HuH-7 (cell line): ENCODE measurements at regions not wholly inside any gene's neighbourhood (a gene's known extent, or its start where the extent isn't known, plus 50 kb on each side); places are given as distances from the start of the nearest gene placed in this dataset.

Experiments
- DNase-seq: peaks from one replicate; pipeline ENCODE4 v3.0.0; 2011; ENCODE audit warnings: low spot score

DNA sequence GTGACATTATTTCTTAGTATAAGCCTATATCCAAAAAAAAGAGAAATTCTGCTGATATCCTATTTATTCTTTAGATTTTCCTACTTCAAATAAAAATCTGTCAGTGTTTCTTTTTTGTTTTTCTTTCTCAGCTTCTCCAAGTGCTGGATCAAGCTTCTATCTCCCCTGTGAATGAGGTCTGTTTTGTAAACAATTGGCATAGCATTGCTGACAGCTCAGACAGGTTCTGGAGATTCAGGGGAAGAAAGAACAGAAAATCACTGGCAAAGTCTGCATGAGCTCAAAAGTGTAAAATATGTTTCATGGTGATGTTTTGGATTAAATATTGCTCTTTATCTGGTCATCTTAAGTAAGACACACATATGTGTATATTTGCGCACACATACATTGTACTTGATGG, 492.0 kb upstream of the IGFBP7 start:
- no peak for DNase-seq

DNA sequence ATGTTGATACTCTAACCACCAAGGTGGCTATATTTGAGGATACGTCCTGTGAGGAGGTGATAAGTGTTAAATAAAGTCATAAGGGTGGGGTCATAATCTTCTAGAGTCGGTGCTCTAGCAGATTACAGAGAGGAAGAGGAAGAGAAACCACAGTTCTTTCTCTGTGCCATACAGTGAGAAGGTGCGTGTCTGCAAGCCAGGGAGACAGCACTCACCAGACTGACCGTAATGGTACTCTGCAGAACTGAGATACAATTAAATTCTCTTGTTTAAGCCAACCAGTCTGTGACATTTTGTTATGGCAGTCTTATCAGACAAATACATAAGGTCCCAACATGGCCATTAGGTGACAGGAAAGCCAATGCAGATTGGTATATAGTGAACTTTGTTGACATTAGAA, 480.9 kb upstream of the IGFBP7 start:
- DNase-seq = no peak

DNA sequence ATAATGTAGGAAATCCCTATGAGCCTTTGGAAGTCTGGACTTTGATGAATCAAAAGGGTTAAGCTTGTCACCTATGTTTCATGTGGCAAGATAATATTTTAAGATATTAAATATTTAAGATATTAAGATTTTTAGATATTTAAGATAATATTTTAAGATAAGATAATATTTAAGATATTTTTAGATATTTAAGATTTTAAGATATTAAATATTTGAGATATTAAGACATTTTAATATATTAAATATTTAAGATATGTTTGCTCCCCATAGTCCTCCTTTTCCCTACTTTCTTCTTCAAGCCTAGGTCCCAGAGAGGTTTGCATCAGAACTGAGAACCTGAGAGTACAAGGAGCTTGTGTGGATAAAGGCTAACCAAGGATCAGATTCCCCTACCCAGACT, 478.4 kb upstream of the IGFBP7 start:
- DNase-seq = no peak

DNA sequence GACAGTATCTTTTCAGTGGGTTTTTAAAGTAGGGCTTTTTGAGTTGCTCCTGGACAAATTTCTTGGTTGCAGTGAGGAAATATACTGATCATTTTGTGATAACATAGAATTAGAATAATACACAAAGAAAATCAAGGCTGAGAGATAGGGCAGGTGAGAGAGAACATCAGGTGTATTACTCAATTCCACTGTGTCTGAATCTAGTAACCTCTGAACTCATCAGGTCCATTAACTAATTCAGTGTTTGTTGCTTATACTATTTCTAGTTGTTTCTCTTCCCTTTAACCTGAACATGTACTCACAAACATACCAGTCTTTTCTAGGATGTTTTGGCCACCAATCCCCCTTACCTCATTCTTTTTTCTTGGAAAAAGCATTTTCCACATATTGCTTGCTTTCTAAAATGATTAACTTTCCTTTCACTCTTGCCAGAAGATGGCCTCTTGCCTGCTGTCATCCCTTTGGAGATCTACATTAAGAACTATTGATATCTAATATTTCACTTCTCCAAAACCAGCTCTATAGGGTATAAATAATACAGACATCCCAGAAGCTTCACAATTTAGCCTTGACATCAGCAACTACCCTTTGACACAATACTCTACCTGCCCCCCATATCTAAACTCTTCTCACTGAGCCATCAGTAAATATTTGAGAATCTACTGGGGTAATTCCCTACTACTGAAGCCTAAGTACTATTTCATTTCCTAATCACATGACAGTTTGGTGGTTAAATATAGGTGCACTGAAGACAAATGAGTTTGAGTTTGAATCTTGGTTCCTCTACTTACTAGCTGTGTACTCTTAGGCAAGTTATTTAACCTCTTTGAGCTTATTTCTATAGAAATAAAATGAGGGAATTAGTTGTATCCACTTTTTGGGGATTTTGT, 470.8 kb upstream of the IGFBP7 start:
- no peak for DNase-seq

DNA sequence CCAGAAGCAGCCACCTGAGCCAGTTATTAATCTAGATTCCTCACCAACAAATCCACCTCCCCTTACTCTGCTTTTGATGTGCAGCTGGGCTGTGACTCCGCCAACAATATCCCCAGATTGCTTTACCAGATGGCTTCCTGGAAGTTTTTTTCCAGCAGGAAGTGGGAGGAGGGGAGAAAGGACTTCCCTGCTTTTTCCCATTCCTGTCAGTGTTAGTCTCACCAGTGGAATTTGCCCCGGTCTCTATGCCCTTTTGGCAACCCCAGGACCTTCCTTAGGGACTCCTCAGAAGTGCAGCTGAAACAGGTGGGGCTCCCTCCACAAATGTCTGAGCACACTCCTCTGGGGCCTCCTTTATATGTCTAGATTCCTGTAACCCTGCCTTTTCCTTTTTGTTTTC, 465.2 kb upstream of the IGFBP7 start:
- no peak for DNase-seq

DNA sequence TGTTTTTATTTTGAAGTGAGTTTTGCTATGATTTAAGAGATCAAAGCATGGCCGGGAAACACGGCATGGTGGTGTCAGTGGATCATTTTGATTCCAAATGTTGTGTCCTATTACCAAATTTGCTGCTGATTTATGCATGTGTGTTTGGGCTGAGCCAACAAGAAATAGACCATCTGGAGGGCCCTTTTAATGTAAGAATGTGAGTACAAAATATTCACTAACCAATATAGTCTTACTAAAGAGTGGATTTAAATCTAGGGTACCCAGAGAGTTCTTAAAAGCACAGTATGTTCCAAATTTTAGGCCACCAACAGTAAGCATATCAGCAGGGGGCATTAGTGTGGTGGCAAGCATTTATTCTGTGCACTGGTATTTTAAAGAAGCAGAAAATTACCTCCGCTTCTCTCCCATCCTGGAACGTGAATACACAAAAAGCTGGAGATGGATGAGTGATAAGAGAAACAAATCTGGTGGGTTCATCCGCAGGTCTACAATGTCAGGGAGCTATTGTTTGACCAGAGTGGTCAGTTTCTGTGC, 444.4 kb upstream of the IGFBP7 start:
- no peak for DNase-seq

DNA sequence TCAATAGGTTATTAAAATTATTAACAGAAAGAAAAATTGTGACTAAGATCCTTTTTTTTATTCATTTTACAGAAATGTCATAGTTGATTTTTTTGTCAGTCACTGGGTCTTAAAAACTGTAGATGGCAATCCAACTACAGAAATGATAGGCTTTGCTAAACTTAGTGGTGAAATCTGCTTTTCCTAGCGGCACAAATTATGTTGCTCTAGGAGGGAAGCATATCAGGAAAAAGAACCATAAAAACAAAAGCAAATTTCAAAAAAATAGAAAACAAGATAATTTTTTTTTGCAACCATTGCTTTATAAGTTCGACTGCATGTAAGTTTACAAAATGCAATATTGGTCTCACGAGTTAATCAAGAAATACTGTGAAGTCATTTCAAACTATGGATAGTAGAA, 443.5 kb upstream of the IGFBP7 start:
- no peak for DNase-seq

DNA sequence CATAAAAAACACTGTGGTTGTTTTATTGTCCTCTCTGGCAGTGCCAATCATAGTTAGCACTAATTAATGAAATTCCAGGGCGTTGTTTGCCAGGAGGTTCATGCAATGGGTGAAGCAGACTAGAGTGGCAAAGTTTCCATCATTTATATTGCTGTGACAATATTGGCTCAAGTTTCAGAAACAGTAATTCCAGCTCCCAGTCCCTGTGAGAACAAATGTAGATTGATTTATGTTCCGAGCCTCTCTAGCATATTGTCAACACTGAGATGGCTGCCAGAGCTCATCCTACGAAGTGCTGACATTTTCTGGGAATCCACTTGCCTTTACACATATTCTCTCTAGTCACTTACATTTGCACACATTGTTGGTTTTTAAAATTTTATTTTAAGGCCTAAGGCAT, 440.0 kb upstream of the IGFBP7 start:
- DNase-seq = no peak

DNA sequence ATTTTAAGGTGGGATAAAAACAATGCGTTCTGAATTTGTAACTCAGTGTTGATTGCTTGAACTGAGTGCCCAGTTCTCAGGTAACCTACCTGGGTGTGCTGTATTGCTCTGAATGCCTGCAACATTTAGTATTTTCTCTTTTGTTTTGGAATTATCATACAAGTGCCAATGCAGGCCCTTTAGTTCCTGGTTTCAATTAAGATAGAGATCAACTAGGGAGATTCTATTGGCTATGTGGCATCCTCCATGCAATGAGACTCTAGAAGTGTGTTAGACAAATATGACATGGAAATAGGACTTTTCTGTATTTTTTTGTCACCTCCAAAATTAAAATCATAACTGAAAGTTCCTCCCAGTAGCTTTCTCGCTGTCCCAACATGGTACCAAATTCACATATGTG, 438.7 kb upstream of the IGFBP7 start:
- DNase-seq = no peak

DNA sequence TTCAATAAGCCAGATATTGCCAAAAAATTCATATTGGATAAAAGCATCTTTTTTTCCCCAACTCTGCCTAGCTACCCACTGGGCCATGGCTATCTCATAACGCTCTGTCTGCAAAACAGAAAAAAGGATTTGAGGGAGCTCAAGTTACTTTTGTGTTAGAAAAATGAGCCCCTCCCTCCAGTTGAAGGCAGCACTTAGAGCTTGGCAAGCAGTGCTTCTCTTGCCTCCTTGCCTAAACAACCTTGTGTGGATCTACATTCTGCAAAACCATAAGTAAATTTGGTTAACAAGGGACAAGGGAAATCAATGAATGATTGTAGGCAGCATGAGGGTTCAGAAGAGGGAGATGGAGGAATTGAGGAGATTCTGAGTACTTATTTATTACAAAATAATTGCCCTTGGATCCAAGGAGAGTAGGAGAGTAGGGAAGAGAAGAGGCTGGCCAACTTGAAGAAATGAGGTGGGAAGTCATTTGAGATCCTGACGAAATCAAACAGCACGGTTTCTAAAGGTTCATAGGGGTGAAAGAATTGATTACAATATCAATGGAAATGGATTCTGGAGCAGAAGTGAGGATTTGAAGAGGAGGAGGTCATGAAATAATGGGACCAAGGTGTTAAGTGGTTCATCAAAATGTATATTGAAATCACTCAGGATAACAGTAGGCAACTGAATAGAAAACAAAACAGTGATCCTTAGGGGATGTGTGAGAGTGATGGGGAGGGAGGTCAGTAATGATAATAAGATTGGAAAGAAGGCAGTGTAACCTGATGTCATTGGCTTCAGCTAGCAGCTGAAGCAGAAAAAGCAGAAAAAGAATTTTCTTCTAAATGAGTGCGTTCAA, 434.8 kb upstream of the IGFBP7 start:
- no peak for DNase-seq

DNA sequence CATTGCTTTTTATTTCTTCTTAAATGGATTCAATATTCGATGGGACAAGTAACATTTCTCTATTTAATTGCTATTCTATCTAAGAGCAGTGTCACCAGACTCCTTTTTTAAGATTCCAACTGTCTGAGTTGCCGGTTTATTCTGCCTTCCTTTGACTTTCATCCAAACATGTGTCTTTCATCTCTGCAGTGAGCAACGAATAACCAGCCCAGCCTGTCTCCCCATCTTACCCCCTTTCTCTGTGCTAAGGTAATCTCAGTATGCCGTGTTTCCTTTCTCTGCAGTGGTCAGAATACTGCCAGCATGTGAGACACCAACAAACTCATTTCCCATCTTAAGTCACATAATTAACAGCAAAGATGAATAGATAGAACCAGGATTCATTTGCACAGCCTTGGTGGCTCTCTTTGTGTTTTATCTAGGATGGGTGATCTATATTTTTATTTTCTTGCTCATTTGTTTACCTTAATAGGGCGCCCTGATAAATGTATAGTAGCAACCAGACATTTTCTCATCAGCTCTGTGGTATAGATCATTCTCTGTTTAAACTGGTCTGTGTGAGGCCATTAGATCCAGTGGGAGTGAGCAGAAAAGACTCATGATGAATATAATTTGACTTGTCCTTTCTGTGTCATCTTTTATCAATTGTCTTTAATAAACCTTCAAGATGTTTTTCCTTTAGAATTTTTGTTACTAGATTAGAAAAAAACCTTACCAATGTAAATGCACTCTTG, 394.8 kb upstream of the IGFBP7 start:
- no peak for DNase-seq

DNA sequence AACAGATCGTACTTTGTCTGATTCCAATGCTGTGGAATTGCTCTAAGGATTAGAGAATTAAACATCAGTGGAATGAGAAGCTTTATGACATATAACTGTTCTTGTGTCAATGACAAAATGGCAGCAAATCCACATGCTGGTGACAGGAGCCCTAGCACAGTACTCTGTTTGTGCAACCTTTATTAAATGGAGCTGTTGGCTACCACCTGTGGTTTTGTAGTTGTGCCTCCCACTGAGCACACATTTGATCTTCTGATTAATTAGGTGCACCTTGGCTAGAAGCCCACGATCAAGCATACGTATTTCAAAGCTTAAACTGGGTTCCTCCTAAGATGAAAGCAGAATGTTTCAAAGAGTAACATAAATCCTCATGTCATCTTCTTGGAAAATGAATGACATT, 394.0 kb upstream of the IGFBP7 start:
- DNase-seq = no peak

DNA sequence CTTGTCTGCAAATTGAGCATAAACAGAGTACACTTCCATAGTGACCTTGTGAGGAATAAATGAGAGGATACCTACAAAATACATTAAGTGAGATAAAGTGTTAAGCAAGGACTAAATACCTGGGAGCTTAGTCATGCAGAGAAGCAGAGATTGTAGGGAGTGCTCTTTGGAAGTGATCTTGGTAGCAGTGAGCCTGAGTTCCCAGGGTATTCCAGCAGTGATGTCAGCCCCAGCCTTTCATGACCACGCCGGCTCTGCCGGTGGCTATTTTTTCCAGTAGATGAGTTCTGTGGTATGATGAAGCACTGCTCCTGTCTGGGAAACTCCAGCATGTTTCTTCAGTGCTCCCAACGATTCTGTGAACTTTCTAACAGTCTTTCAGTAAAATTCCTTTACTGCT, 391.5 kb upstream of the IGFBP7 start:
- no peak for DNase-seq

DNA sequence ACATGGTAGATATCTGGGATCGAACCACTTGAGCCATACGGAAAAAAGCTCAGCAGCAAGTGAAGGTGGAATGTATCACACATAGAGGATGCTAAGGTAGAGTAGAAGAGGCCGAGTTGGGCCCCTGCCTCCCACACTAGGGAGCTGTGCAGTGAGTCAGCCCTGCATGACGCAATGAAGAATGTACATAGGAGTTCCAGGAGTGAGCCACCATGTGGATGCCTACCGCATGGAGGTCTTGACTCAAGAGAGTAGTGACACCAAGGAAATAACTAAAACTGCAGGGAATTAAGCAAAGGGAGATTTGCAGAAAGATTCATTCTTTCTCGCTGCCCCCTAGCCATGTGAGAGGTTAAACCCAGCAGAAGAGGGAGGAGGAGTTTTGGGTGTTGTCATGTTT, 389.6 kb upstream of the IGFBP7 start:
- DNase-seq = peak; percentile 2

DNA sequence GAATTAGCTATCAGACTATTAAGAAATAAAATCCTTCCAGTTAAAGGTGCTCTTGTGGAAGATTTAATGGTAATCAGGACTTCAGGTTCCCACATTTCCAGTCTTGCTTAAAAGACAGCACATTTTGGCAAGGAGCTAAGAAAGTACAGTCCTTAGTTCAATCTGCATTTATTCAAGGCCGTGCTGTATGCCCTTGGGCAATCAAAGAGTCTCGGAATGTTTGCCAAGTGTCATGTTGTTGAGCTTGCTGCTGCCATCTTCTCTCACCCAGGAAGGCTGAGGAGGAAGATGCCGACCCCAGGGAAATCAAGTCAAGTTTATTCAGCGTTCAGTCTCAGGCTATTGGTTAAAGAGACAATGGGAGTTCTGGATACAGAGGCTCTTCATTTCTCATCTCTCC, 388.1 kb upstream of the IGFBP7 start:
- DNase-seq = no peak

DNA sequence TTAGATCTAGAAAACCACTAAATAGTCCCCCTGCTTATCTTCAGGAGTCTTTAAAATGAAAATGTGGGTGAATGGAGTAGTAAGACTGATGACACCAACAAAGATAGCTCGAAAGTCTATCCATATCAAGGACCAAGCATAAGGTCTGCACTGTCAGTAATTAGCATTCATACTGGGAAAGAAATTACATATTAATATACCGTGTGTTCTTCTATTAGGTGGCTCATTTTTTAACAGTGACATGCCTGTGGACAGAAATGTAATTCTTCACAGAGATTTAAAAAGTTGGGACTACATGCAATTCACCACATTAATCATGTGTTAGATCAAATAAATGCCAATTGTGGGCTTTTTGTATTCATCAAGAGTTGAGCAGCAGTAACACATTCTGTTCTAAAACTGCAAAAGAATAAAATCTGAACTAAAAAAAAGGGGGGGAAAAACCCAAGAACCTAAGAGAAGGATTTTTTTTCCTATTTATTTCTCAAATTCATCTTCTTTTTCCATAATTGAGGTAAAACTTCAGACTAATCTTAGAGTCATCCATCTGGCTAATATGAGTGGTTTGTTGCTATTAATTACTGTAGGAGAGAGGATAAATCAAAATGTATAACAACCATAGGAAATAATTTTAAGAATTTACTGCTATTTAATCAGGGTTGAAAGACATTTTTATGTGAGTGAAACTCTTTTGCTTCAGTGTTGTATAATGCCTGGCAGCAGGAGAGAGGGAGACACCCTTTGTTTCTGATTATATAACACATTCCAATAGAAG, 386.7 kb upstream of the IGFBP7 start:
- DNase-seq = no peak

DNA sequence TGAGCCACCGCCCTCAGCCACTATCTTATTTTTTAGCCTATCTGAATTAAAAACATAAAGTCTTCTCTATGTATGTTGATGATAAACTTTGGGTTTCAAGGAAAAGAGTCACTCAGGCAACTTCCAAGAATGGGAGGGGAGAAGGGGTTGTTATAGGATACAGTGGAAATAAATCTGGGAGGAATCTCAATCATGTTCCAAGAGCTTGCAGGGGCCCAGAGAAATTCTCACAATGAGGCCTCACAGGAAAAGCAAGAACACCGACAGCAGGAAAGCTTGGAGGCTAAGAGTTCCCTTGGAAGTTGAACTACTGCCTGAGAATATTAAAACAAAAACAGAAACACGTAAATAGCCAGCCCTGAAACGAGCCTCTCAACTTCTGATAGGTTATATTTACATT, 384.6 kb upstream of the IGFBP7 start:
- no peak for DNase-seq

DNA sequence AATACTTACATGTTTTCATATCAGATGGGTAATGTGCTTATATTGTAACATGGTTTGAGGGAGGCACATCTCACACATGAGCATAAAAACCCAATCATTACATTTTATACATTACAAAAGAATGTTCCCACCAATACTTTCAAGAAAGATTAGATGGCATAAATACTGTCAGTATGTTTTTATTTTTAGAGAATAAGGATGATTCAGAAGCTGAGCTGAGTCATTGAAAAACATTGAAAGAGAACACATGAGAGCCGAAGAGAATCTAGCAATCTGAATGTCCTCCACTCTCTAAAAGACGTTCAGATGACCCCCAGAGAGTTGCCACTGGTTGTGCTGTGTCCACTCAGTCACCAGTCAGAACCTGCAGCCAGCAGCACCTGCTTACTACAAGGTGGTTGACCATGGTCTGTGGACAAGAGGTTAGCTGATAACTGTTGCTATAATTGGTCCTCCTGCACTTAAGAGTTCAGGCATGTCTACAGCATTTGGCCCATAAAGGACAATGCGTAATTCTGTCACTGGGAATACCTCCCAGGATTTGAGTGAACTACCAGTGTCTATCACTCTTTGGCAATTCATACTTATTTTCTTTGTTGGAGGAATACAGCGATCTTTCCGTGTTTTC, 382.2 kb upstream of the IGFBP7 start:
- DNase-seq = no peak

DNA sequence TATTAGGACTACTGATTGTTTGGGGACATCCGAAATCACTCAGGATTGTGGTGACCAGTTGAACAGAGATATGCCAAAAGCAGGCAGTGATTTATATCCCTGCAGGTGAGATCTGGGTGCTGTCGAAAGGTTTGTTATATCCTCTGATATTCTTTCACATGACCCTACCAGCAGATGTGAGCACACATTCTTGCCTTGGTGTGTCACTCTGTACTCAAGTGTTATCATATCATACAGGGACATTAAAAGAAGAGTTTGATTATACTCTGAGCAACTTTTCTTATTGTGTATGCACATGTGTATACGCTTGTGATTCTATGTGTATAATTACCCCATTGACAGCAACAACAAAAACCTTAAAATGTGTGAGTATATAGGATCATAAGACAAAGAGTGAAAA, 381.2 kb upstream of the IGFBP7 start:
- no peak for DNase-seq

DNA sequence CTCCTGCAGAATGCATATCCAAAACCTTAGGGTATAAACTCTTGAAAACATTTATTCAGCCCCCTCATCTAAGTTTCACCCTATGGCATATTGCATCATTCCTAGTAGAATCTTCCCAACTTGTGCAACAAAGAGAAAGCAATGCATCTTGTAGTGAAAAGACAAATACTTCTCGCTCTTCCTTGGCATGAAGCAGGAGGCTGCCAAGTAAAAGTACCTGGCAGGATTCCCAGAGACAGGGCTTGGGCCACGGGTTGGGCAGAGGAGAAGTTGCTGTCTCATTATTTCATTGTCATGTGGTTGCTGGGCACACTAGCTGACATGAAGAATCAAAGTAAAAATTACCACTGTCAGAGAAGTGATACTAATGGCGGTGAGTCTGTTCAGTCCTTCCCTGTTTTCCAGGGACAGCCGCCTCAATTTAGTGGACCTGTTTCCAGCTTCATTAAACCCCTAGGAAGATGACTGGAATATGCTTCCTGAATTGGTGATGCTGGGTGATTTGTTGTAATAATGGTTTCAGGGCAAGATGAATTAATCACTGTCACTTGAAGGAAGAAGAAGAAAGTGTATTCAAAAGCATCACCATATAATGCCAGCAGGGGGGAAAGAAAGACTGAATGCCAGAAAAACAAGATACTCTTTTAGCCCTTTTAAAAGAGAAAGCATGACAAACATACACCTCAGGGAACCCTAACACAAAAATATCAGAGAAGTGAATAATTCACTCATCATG, 380.5 kb upstream of the IGFBP7 start:
- no peak for DNase-seq
